Lung (tissue), 11 donors: ENCODE measurements at regions not wholly inside any gene's neighbourhood (a gene's known extent, or its start where the extent isn't known, plus 50 kb on each side); places are given as distances from the start of the nearest gene placed in this dataset.

Source experiments
- ATAC-seq: fragments of 200-7000 bp; cut with Tn5 transposase; one replicate; pipeline ENCODE4 v1.9.1; 2020; ENCODE audit warnings: moderate number of reproducible peaks; ENCODE audit not compliant: insufficient read depth, low FRiP score
- DNase-seq, 3 donors: peaks; one replicate each; pipeline ENCODE4 v3.0.0-alpha.2; 2013 to 2017
- H3K27ac ChIP-seq, 2 donors: one replicate each; pipeline ENCODE4 v1.5.1; 2013; ENCODE audit warnings: mild to moderate bottlenecking in 2 of 2, moderate library complexity in 2 of 2, control low read depth in 1 of 2, inconsistent platforms in 1 of 2, low read depth in 1 of 2, low read length in 1 of 2
- H3K27me3 ChIP-seq, 3 donors: one replicate each; pipeline ENCODE4 v1.5.1; 2013; ENCODE audit warnings: low read length in 2 of 3; ENCODE audit not compliant: control insufficient read depth in 3 of 3, insufficient read depth in 3 of 3
- H3K36me3 ChIP-seq, 4 donors: one replicate each; pipeline ENCODE4 v1.5.1; 2013; ENCODE audit warnings: low read length in 4 of 4, mild to moderate bottlenecking in 1 of 4, moderate library complexity in 1 of 4; ENCODE audit not compliant: control insufficient read depth in 4 of 4, insufficient read depth in 4 of 4
- H3K4me1 ChIP-seq, 5 donors: one replicate each; pipeline ENCODE4 v1.5.1; 2013; ENCODE audit warnings: low read length in 5 of 5, mild to moderate bottlenecking in 2 of 5, moderate library complexity in 1 of 5; ENCODE audit not compliant: control insufficient read depth in 5 of 5, insufficient read depth in 5 of 5
- H3K4me3 ChIP-seq: one replicate; pipeline ENCODE4 v1.5.1; 2013; ENCODE audit warnings: mild to moderate bottlenecking, control low read depth, moderate library complexity
- H3K9ac ChIP-seq, 2 donors: one replicate each; pipeline ENCODE4 v1.5.1; 2013; ENCODE audit warnings: low read length in 2 of 2, control low read depth in 1 of 2; ENCODE audit not compliant: insufficient read depth in 1 of 2
- H3K9me3 ChIP-seq, 4 donors: one replicate each; pipeline ENCODE4 v1.5.1; 2013; ENCODE audit warnings: low read length in 3 of 4, mild to moderate bottlenecking in 1 of 4, moderate library complexity in 1 of 4; ENCODE audit not compliant: control insufficient read depth in 4 of 4, insufficient read depth in 3 of 4
- WGBS, 2 donors: extraction: QIAGEN DNeasy Blood & Tissue Kit; methylation state at CpG; one replicate each; pipeline ENCODE4 v1.1.7; 2013; 5-methylcytosine and 5-hydroxymethylcytosine counted together
- TF ChIP-seq, protein P1 (sequence below): IDR thresholded peaks from 2 replicates; pipeline ENCODE4 v1.5.1; 2012; ENCODE audit warnings: mild to moderate bottlenecking; ENCODE audit errors: control extremely low read depth, extremely low read depth
- donor health status: control.
- donor health status: control.
- donor health status: Bipolar disorder and iron deficiency.
- donor health status: healthy.
- donor health status: DM: yes; HTN: yes; CAD: no.

DNA sequence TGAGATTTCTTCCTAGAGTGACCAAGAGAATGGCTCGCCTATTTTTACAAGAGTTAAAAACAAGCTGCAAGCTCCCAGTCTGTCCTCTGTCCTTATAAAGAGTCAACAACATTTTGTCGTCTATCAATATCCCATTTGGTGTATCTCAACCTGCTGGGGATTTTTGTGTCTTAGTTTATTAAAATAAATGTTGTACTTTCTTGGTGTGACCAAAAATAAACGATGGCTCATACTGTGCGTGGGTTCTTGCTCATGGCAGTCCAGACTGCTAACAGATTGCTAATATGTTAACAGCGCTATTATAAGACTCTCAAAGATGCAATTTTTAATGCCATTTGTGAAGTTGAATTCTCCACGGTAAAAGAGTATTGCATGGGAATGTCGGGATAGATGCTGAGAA, 569.9 kb downstream of the GABRG2 start:
- no peak overlapping the region for H3K9ac ChIP-seq
- no peak for ATAC-seq
- TF ChIP-seq, protein P1, sequence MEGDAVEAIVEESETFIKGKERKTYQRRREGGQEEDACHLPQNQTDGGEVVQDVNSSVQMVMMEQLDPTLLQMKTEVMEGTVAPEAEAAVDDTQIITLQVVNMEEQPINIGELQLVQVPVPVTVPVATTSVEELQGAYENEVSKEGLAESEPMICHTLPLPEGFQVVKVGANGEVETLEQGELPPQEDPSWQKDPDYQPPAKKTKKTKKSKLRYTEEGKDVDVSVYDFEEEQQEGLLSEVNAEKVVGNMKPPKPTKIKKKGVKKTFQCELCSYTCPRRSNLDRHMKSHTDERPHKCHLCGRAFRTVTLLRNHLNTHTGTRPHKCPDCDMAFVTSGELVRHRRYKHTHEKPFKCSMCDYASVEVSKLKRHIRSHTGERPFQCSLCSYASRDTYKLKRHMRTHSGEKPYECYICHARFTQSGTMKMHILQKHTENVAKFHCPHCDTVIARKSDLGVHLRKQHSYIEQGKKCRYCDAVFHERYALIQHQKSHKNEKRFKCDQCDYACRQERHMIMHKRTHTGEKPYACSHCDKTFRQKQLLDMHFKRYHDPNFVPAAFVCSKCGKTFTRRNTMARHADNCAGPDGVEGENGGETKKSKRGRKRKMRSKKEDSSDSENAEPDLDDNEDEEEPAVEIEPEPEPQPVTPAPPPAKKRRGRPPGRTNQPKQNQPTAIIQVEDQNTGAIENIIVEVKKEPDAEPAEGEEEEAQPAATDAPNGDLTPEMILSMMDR = no peak

DNA sequence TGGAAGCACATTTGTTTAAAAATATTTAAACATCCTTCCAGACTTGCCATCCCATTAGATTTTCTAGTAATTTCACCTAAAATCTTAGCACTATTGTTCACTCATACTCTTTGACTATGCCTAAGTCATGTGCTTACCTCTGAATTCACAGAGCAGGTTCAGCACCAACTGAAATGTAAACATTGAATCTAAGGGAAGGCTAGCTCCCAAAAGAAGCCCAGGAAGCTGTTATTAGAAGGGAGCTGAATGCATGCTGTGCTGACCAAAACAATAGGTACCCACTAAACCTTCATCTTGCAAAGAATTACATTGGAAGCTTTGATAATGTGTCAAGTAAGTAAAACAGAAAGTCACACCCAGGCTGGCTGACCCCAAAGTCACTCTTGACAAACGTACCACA, 571.3 kb downstream of the GABRG2 start:
- H3K4me3 ChIP-seq = no peak overlapping the region
- H3K27ac ChIP-seq = no peak overlapping the region
- ATAC-seq = no peak
- no peaks in the 10 kb centered on the region for H3K4me1 ChIP-seq
- TF ChIP-seq, protein P1 = no peak
- no peak overlapping the region for H3K9ac ChIP-seq
- no peaks in the 10 kb centered on the region for H3K27me3 ChIP-seq
- no peaks in the 10 kb centered on the region for H3K36me3 ChIP-seq
- no peak for DNase-seq
- H3K9me3 ChIP-seq = peaks cover 0 to 10% (median 5%) of the 10 kb centered on the region in 4 donors
- 26 to 29% methylated on average over 1 of the region's 1 CpG for WGBS, 2 donors

More for the DNA sequence above, 569.9 kb downstream of the GABRG2 start:
- H3K9me3 ChIP-seq = peaks cover 0 to 18% (median 7%) of the 10 kb centered on the region in 4 donors
- H3K4me3 ChIP-seq = no peak overlapping the region
- no peak for DNase-seq
- 87 to 90% methylated on average over 7 of the region's 7 CpGs for WGBS, 2 donors
- H3K4me1 ChIP-seq = no peaks in the 10 kb centered on the region
- no peaks in the 10 kb centered on the region for H3K36me3 ChIP-seq
- H3K27me3 ChIP-seq = no peaks in the 10 kb centered on the region
- no peak overlapping the region for H3K27ac ChIP-seq

DNA sequence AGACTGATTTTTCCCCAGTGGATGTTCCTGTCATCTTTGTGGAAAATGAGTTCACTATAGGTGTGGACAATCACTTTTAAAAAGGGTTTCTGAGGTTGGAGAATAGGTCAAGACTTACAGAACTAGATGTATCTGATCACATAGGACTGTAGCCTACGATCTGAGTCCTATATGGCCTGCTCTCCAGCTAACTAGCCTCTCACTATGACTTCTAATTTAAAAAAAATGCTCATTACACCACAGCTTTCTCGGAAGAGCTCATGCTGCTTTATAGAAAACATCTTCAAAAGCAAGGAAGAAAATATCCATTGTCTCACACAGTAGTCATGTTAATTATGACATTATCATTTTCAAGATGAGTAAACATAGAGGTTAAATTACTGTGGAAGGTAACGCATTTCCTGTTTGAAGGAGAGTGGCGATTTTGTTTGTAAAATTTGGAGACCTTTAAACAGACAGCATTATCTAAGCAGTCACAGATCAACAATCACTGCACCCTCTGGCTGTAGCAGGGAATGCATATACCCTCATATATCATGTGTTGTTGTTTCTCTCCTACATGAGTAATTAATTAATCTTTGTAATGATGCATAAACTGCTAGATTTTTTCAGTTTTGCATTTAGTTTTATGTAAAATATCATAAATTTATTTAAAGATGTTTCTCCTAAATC, 573.7 kb downstream of the GABRG2 start:
- H3K4me3 ChIP-seq = no peak overlapping the region
- no peaks in the 10 kb centered on the region for H3K4me1 ChIP-seq
- DNase-seq = no peak
- H3K9me3 ChIP-seq = no peaks in the 10 kb centered on the region
- no peak overlapping the region for H3K27ac ChIP-seq
- ATAC-seq = no peak
- no peaks in the 10 kb centered on the region for H3K36me3 ChIP-seq
- TF ChIP-seq, protein P1 = no peak
- 40% methylated on average over 4 of the region's 4 CpGs for WGBS, 2 donors
- H3K27me3 ChIP-seq = no peaks in the 10 kb centered on the region
- H3K9ac ChIP-seq = no peak overlapping the region
